SH-SY5Y (cell line): ENCODE measurements at regions not wholly inside any gene's neighbourhood (a gene's known extent, or its start where the extent isn't known, plus 50 kb on each side); places are given as distances from the start of the nearest gene placed in this dataset.

Experiments used
- GATA2 ChIP-seq: IDR thresholded peaks from 2 replicates; pipeline ENCODE4 v1.6.1; 2011; ENCODE audit warnings: mild to moderate bottlenecking, low read depth, low read length
- GATA3 ChIP-seq: IDR thresholded peaks from 2 replicates; pipeline ENCODE4 v1.6.1; 2011; ENCODE audit warnings: low read depth, mild to moderate bottlenecking, low read length, moderate library complexity

DNA sequence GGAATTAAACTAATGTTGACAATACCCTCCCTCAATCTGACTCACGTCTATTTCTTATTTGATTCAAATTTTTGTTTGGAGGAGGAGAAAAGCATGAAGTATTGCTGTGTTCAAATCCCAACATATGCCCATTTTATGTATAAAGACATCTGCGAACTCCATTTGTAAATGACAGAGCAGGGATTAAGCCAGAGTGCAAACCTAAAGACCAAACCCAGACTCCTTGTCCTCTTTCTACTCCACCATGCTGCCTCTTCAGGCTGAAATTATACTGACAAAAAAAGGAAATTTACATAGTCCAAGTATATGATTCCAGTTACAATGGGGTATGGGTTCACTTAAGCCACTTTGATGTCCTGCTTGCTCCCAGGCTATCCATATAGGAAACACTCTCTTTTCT is 383.1 kb downstream of the ADRA2A start:
- TF ChIP-seq GATA3 (no peak), GATA2 (no peak)

DNA sequence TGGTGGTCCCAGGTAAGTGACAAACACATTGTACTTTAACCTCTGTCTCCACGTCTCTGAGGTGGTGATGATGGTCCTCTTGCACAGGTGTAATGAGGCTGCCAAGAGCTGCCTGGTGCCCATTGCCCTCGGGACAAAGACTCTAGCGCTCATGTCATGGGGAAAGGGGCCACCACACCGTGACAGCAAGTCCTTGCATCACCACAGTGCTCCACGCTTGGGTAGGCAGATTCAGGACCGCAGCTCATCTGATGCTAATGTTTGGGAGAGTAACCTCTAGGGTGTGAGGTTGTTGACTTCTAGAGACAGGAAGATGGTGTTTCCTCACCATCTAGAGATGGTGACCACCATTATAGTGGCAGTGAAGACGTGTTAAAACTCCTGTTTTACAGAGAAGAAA is 395.6 kb downstream of the ADRA2A start:
- TF ChIP-seq GATA3 = no peak
- no peak for TF ChIP-seq GATA2

- TF ChIP-seq GATA3 (no peak), GATA2 (no peak)
Measured at GRCh38 chr10:111473361-111473760, 396.5 kb downstream of the ADRA2A start.

DNA sequence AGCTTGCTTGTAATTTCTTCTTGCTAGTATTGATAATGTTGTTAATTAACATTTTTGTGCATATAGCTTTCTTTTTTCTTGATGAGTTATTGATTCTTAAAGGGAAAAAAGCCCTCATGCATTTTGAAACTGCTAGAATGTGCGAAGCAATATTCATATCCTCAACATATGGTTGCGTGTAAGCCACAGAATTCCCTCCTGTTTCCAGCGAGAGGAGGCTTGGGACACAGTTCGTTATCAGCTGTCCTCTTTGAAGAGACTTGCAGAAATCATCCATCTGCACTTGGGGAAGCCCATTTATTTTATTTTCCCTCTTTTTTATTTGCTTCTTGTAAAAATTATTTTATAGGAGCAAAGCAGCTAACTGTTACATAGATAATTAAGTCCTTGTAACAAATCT is 398.0 kb downstream of the ADRA2A start:
- TF ChIP-seq GATA3 (no peak), GATA2 (no peak)

GRCh38 chr10:111475720-111476119 is 398.9 kb downstream of the ADRA2A start:
- TF ChIP-seq GATA3 = no peak

GRCh38 chr10:111478651-111479050 is 401.8 kb downstream of the ADRA2A start:
- TF ChIP-seq GATA2 = no peak
- no peak for TF ChIP-seq GATA3

DNA sequence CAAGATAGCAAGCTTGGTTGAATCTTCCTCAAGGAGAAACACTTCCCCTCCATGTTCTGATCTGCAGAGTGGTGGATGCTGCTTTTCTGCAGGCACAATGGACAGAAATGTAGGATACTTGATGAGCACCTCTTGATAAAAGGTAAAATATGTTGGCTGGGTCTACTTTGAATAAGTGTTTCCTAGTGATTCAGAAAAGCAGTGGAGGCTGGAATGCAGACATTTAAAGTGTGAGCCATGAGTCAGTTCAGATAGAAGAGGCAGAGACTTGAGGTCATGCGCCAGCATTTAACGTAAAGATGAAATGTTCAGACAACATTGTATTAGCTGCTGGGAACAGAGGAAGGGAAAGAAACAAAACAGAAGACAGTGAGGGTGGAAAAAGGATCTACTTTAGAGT is 403.1 kb downstream of the ADRA2A start:
- TF ChIP-seq GATA2 = no peak
- TF ChIP-seq GATA3 = no peak

DNA sequence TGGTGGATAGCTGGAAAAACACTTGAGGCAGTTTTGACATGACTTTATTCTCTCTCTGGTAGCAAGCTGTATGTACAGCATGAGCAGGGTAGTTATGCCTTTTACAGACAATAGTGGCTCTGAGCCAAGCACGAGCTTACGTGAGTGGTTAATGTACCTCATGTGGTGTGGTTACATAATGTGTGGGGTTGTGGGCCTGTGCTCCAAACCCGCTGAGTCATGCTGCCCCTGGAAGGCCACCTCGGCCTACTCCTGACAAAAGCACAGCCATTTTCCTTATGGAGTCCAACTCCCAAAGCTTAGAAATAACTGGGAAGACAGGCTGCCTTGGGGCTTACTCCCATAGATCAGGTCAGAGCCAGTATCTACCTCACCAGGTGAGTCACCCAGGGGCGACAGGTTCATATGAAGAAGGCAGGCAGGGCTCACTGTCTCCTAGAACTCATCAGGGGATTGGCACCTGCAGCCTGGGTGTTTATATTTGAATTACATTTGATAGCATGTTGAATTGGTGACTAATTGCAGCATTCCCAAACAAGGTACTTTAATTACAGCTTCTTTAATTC is 404.5 kb downstream of the ADRA2A start:
- no peak for TF ChIP-seq GATA3
- no peak for TF ChIP-seq GATA2

- no peak for TF ChIP-seq GATA3
- no peak for TF ChIP-seq GATA2
Measured at GRCh38 chr10:111481866-111482265, 405.0 kb downstream of the ADRA2A start.

DNA sequence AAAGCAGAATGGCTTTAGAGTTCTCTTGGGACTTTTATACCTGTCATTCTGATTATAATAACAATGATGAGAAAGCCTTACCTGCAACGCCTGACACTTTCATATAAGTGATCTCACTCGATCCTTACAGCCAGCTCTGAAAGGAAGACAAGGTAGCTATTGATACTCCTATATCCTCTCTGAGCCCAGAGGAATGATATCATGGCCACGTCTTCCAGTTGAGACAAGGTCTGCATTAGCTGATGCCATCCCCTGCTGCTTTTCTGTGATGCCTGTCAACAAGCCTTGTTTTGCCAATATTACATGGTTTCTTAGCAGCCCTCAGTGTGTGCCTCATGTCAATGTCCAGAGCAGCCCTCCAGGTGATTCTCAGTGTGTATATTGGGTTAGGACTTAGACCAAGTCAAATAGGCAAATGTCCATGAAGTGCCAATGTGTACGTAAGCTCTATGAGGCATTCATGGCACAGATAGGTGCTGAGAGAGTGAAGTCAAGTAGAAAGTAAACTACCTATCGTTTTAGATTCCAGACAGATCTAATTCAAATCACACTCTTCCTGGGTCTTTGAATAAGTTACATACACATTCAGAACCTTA is 405.9 kb downstream of the ADRA2A start:
- TF ChIP-seq GATA2 (no peak), GATA3 (no peak)

- TF ChIP-seq GATA3 = no peak
- no peak for TF ChIP-seq GATA2
Measured at GRCh38 chr10:111485767-111486166, 408.9 kb downstream of the ADRA2A start.

DNA sequence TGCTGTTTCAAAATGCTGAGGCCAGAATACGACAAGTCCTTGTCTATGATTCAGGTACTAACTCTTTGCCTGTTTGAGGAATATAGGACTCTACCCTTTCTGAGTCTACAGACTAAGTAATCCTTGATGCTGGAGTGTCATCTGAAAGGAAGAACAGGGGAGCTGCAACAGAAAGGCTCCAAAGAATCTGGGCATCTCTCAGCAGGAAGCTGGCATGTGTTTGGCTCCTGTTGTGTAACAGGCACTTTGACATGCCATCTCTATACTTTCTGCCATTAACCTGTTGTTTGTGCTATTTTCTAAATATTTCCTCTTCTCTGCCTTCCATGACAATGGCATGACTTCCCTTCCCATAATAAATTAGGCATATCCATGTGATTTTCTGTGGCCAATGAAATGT is 409.5 kb downstream of the ADRA2A start:
- TF ChIP-seq GATA2 = no peak
- no peak for TF ChIP-seq GATA3

GRCh38 chr10:111488668-111489067 is 411.8 kb downstream of the ADRA2A start:
- no peak for TF ChIP-seq GATA3

GRCh38 chr10:111491154-111491553 is 414.3 kb downstream of the ADRA2A start:
- TF ChIP-seq GATA3 = no peak
- no peak for TF ChIP-seq GATA2

DNA sequence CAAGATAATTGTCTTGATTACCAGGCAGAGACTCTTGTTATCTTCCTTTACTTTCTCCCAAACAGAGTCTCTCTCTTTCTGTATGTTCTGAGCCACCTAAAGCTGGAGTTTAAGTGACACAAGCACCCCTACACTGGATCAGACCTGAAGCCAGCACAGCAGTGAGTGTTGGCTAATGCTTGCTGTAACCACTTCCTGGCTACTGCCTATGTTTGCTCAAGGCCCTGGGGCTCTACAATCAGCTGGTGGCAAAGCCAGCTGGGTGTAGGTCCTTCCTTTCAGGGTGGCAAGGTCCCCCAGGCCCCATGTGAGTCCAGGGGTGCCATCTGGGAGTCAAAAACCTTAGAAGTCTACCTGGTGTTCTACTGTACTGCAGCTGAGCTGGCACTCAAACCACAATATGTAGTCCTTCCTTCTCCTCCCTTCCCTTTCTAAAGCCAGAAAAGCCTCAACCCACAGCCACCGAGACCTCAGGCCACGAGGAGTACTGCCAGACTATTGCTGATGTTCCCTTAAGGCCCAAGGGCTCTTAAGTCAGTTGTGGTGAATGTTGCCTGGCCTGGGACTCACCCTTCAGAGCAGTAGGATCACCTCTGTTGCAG is 416.3 kb downstream of the ADRA2A start:
- TF ChIP-seq GATA3 (no peak), GATA2 (no peak)
